K562 (cell line): ENCODE measurements at regions not wholly inside any gene's neighbourhood (a gene's known extent, or its start where the extent isn't known, plus 50 kb on each side); places are given as distances from the start of the nearest gene placed in this dataset.

Experiments used
- CEBPB ChIP-seq: fragments of 450-650 bp; IDR thresholded peaks from 2 replicates; pipeline ENCODE4 v1.6.1; 2016; ENCODE audit warnings: missing genetic modification characterization, missing compliant biosample characterization
- PHF20 ChIP-seq: fragments of 450-650 bp; IDR thresholded peaks from 2 replicates; pipeline ENCODE4 v1.6.1; 2018; ENCODE audit not compliant: partially characterized antibody
- STAT5A ChIP-seq: IDR thresholded peaks from 2 replicates; pipeline ENCODE4 v1.6.1; 2012; ENCODE audit warnings: low read length, inconsistent platforms, borderline replicate concordance
- TF ChIP-seq, protein P1 (sequence below): fragments of 250-450 bp; sonication (Bioruptor Pico); IDR thresholded peaks from 2 replicates; pipeline ENCODE4 v1.5.0; 2020; ENCODE audit warnings: mild to moderate bottlenecking, borderline replicate concordance

DNA sequence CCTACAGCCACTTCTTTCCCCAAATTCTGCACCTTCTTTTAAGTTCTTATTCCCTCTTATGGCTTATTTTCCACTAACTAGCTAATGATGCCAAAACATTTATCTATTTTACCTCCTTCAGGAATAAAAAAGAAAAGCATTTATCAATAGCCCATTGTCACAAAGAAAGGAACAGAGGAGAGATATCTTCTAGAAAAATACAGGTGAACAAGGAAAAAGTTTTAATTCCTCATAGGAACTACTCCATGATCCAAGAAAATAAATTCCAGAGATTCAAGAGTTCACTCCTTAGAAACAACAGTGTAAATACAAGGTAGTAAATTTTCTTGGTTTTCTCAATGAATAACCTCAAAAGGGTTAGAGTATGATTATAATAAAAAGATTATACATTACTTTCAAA is 52.6 kb upstream of the TOP3B start:
- TF ChIP-seq, protein P1, sequence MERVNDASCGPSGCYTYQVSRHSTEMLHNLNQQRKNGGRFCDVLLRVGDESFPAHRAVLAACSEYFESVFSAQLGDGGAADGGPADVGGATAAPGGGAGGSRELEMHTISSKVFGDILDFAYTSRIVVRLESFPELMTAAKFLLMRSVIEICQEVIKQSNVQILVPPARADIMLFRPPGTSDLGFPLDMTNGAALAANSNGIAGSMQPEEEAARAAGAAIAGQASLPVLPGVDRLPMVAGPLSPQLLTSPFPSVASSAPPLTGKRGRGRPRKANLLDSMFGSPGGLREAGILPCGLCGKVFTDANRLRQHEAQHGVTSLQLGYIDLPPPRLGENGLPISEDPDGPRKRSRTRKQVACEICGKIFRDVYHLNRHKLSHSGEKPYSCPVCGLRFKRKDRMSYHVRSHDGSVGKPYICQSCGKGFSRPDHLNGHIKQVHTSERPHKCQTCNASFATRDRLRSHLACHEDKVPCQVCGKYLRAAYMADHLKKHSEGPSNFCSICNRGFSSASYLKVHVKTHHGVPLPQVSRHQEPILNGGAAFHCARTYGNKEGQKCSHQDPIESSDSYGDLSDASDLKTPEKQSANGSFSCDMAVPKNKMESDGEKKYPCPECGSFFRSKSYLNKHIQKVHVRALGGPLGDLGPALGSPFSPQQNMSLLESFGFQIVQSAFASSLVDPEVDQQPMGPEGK (CRISPR knock-in tag) = no peak
- TF ChIP-seq STAT5A (no peak), CEBPB (tag) (no peak), PHF20 (no peak)
